Thymus (tissue), 11 donors: ENCODE measurements at regions not wholly inside any gene's neighbourhood (a gene's known extent, or its start where the extent isn't known, plus 50 kb on each side); places are given as distances from the start of the nearest gene placed in this dataset.

Experiments used
- DNase-seq, 9 donors: peaks; one replicate each; pipeline ENCODE4 v3.0.0-alpha.2; 2013; ENCODE audit warnings: low spot score in 9 of 9, low read depth in 6 of 9, missing footprints in 1 of 9
- H3K27ac ChIP-seq, 2 donors: one replicate each; pipeline ENCODE4 v1.5.1; 2013; ENCODE audit warnings: control low read depth in 1 of 2, low read depth in 1 of 2, low read length in 1 of 2, mild to moderate bottlenecking in 1 of 2, moderate library complexity in 1 of 2
- H3K27me3 ChIP-seq, 2 donors: one replicate each; pipeline ENCODE4 v1.5.1; 2013; ENCODE audit warnings: low read length in 1 of 2; ENCODE audit not compliant: control insufficient read depth in 2 of 2, insufficient read depth in 1 of 2
- H3K36me3 ChIP-seq, 2 donors: one replicate each; pipeline ENCODE4 v1.5.1; 2013; ENCODE audit warnings: low read length in 1 of 2, mild to moderate bottlenecking in 1 of 2, moderate library complexity in 1 of 2; ENCODE audit not compliant: control insufficient read depth in 2 of 2, insufficient read depth in 2 of 2
- H3K4me1 ChIP-seq, 2 donors: one replicate each; pipeline ENCODE4 v1.5.1; 2013; ENCODE audit warnings: low read length in 2 of 2; ENCODE audit not compliant: control insufficient read depth in 2 of 2, insufficient read depth in 2 of 2
- H3K4me3 ChIP-seq, 2 donors: one replicate each; pipeline ENCODE4 v1.5.1; 2013; ENCODE audit warnings: low read length in 2 of 2, control low read depth in 1 of 2, mild to moderate bottlenecking in 1 of 2
- H3K9me3 ChIP-seq, 2 donors: one replicate each; pipeline ENCODE4 v1.5.1; 2013; ENCODE audit warnings: low read length in 1 of 2, mild to moderate bottlenecking in 1 of 2; ENCODE audit not compliant: control insufficient read depth in 2 of 2, insufficient read depth in 1 of 2
- WGBS: extraction: QIAGEN DNeasy Blood & Tissue Kit; methylation state at CpG from one replicate; pipeline ENCODE4 v1.1.7; 2013; 5-methylcytosine and 5-hydroxymethylcytosine counted together
- donor health status: healthy.

DNA sequence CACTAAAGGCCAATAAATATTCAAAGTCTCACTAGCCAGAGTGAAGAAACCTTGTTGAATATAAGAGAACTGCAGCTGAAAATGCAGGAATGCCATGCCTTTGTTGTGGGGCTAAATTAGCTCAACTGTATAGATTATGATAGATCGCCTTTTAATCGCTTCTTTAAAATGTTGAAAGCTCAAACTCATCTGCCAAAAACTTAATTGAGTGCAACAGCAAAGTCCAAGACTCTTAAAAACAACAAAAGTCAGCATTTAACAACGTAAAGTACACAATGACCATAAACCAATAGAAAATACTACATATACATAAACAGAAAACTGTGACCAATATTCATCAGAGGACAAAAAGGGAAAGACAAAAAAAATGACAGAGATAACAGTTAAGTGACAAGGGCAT lies 585.0 kb upstream of the CDH6 start:
- Histone ChIP-seq H3K36me3 (no peaks in the 10 kb centered on the region), H3K9me3 (no peaks in the 10 kb centered on the region), H3K4me1 (no peaks in the 10 kb centered on the region), H3K4me3 (no peak overlapping the region), H3K27me3 (no peaks in the 10 kb centered on the region), H3K27ac (no peak overlapping the region)
- 92% methylated on average over 3 of the region's 3 CpGs for WGBS
- no peak for DNase-seq

DNA sequence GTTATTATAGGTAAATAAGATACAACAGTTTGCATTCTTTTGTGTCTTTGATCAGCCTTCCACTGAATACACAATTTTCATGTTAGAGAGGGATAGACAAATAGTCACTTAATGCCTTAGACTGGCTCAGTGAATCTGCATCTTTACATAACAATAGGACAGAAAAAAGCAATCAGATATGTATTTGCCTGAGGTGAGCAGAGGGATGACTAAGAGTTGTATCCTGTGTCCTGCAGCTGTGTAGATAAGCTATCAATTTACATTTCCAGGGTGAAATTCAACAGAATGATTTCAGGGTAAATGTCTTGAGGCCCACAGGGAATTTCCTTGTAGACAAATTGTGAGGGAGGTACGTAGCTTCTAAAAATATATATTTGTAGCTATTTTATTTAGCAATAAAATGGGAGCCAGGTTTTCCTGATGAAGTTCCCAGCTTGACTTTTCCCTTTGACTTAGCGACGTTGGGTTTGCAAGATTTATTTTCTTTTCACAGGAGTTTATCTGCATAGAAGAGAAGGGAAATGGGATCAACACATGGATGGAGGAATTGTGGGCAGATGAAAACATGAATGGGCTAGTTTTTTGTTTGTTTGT lies 586.1 kb upstream of the CDH6 start:
- H3K4me1 ChIP-seq = no peaks in the 10 kb centered on the region
- H3K27me3 ChIP-seq = no peaks in the 10 kb centered on the region
- no peak for DNase-seq
- 57% methylated on average over 3 of the region's 3 CpGs for WGBS
- H3K4me3 ChIP-seq = no peak overlapping the region
- peaks cover 0 to 3% of the 10 kb centered on the region in 2 donors for H3K9me3 ChIP-seq
- H3K36me3 ChIP-seq = no peaks in the 10 kb centered on the region
- no peak overlapping the region for H3K27ac ChIP-seq

DNA sequence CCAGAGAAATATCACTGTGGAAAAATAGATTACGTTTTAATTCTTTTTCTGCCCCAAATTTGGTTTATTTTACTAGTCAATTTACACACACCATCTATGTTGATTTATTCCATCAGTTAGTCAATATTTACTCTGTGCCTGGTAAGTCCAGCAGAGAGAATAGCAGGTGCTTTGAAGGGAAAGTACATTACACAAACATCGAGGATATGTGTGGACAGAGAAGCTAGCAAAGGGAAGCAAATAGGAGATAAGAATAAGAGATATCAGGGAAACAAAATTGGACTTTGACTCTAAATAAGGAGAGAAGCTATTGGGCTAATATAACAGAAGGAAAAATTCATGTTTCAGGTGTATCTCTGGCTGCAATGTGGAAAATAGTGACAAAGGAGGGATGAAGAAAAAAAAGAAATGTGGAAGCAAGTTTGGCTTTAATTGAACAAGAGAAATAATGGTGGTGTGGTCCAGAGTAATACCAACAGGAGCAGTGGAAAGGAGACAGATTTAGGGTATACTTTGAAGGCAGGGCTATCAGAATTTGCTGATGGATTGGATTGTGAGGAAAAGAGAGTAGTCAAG lies 587.7 kb upstream of the CDH6 start:
- WGBS = 85% methylated on average over 2 of the region's 2 CpGs
- H3K4me1 ChIP-seq = no peaks in the 10 kb centered on the region
- H3K9me3 ChIP-seq = peaks cover 0 to 3% of the 10 kb centered on the region in 2 donors
- H3K4me3 ChIP-seq = no peak overlapping the region
- H3K27ac ChIP-seq = no peak overlapping the region
- no peak for DNase-seq
- no peaks in the 10 kb centered on the region for H3K36me3 ChIP-seq
- H3K27me3 ChIP-seq = no peaks in the 10 kb centered on the region

DNA sequence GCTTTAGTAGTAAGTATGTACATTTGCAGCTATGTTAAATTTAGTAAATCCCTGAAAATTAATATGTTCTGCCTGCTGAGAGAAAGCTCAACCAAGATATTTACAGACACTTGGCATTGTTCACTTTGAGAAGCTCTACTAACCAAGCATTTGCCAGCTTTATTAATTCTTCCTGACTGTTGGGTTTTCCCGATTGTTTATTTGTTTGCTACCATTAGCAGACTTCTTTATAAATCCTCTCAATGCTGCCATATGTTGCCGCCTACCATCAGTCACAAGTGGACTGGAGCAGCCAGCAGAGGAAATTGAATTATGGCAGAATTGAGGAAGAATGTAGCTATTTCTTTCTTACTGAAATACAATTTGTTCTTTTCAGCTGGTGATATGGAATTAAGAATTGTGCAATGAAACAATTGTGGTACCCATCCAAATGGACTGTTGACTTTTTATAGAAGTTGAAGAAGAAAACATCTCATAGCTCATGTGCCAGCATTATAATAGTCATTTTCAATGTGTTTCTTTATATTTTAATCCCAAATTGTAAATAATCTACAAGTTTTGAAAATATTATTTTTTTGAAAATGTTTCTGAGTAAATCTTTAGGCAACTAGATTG lies 588.7 kb upstream of the CDH6 start:
- Histone ChIP-seq H3K4me3 (no peak overlapping the region), H3K27ac (no peak overlapping the region), H3K4me1 (no peaks in the 10 kb centered on the region), H3K9me3 (peaks cover 0 to 3% of the 10 kb centered on the region in 2 donors), H3K36me3 (no peaks in the 10 kb centered on the region), H3K27me3 (no peaks in the 10 kb centered on the region)
- WGBS = 97% methylated on average over 2 of the region's 2 CpGs
- no peak for DNase-seq

DNA sequence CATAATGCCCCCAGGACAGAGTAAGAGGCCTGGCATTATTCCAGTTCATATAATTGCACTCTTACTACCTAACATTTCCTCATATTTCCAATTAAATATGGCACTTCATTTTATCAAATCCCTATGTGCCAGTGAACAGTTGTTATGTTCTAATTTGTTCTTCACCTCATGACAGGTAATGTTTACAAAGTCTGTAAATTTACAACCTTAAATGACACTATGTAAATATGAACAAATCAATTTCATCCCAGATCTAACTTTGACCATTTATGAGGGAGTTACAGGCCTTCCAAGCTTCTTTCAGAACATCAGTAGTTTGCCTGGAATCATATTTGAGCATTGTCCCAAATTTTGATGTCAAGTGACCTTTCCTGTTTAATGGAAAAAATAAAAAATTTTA lies 592.6 kb upstream of the CDH6 start:
- H3K9me3 ChIP-seq = peaks cover 0 to 3% of the 10 kb centered on the region in 2 donors
- H3K27ac ChIP-seq = no peak overlapping the region
- H3K36me3 ChIP-seq = no peaks in the 10 kb centered on the region
- no peaks in the 10 kb centered on the region for H3K27me3 ChIP-seq
- no peaks in the 10 kb centered on the region for H3K4me1 ChIP-seq
- no peak overlapping the region for H3K4me3 ChIP-seq
- no peak for DNase-seq

DNA sequence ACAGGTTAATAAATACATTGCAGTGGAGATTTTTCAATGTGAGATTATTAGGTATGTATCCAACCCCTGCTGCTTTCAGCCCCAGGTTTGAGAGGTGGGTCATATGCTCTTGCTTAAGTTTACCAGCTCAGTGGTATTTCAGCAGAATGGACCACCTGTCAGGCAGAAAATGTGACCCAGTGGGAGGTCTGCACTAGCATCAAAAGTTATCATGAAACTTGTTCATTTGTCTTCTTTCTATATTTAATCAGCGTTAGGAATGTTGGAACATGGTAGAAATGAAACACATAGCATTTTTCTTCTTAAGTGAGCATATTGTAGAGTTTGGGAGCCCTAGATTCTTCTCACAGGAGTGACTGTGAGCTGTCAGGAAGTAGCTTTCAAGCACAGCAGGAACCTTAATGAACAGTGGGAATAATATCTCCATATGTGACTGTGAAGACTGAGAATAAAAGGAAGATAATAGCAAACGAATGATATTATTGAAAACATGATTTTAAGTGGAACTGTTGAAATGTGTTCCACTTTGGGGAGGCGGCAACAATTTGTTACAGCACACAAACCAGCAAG lies 596.9 kb upstream of the CDH6 start:
- 75% methylated on average over 3 of the region's 3 CpGs for WGBS
- DNase-seq = no peak
- no peaks in the 10 kb centered on the region for H3K27me3 ChIP-seq
- no peaks in the 10 kb centered on the region for H3K9me3 ChIP-seq
- H3K27ac ChIP-seq = no peak overlapping the region
- H3K36me3 ChIP-seq = no peaks in the 10 kb centered on the region
- H3K4me1 ChIP-seq = no peaks in the 10 kb centered on the region
- no peak overlapping the region for H3K4me3 ChIP-seq

DNA sequence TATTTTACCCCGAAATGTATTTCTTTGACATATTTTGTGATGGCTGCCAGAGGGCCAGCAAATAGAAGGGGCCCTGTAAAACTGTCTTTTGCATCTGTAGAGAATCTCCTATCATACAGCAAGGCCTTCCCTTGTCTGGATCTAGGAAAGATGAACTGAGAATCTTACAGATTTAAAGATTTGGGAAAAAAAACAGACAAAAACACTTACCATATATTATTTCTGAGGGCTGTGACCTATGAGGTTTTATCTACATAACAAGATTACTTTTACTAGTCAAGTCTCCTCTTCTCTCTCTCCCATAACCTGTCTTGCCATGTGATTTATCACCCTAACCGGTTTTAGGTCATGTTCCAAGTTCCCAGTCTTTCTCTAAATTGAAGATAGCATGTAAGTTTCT lies 599.2 kb upstream of the CDH6 start:
- H3K36me3 ChIP-seq = no peaks in the 10 kb centered on the region
- 80% methylated on average over 2 of the region's 2 CpGs for WGBS
- no peaks in the 10 kb centered on the region for H3K9me3 ChIP-seq
- no peak overlapping the region for H3K27ac ChIP-seq
- H3K4me3 ChIP-seq = no peak overlapping the region
- no peak for DNase-seq
- H3K4me1 ChIP-seq = no peaks in the 10 kb centered on the region
- no peaks in the 10 kb centered on the region for H3K27me3 ChIP-seq

DNA sequence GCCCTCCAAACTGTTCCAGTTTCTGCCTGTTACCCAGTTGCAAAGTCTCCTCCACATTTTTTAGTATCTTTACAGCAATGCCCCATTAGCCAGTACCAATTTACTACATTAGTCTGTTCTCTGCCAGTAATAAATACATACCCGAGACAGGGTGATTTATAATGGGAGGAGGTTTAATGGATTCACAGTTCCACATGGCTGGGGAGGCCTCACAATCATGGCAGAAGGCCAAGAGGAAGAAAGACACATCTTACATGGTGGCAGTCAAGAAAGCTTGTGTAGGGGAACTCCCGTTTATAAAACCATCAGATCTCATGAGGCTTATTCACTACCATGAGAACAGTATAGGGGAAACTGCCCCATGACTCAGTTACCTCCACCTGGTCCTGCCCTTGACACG lies 600.7 kb upstream of the CDH6 start:
- no peaks in the 10 kb centered on the region for H3K9me3 ChIP-seq
- H3K4me3 ChIP-seq = no peak overlapping the region
- DNase-seq = no peak
- H3K27me3 ChIP-seq = no peaks in the 10 kb centered on the region
- 84% methylated on average over 3 of the region's 3 CpGs for WGBS
- H3K27ac ChIP-seq = no peak overlapping the region
- H3K36me3 ChIP-seq = no peaks in the 10 kb centered on the region
- H3K4me1 ChIP-seq = no peaks in the 10 kb centered on the region

DNA sequence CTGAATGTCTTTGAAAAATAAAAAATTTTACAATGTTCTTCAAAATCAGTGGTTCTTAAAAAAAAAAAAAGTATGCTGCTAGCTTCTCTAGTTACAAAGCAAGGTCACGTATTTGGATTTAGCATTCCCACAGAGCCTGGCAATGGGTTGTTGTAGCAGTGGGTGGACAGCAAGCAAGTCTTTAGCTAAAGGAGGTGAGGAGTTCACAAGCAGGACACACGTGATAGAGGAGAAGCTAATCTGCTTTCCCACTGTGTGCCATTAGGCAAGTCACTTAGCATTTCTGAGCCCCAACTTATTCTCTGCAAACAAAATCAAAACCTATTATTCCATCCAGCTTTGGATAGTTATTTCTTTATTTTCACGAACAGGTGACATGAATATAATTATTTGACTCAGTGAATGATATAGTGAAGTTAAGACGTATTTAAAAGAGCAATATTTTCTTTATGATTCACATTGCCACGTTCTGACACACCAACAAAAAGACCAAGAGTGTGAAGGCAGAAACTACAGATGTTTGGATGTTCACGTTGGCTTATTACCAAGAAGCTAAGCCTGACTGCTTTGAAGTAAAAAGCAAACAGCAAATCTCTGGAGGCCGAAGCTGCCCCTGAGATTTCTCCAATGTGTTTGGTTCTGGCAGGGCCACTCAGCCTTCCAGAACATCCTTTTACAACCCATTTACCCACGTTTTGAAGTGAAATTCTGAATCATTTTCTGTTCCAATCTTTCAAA lies 612.1 kb upstream of the CDH6 start:
- H3K9me3 ChIP-seq = no peaks in the 10 kb centered on the region

More for the DNA sequence above, 612.1 kb upstream of the CDH6 start:
- no peak for DNase-seq
- 64% methylated on average over 8 of the region's 8 CpGs for WGBS
- no peak overlapping the region for H3K27ac ChIP-seq
- H3K36me3 ChIP-seq = no peaks in the 10 kb centered on the region
- no peaks in the 10 kb centered on the region for H3K27me3 ChIP-seq
- no peak overlapping the region for H3K4me3 ChIP-seq
- no peaks in the 10 kb centered on the region for H3K4me1 ChIP-seq
